Neural cell (in vitro differentiated cells): ENCODE measurements at regions not wholly inside any gene's neighbourhood (a gene's known extent, or its start where the extent isn't known, plus 50 kb on each side); places are given as distances from the start of the nearest gene placed in this dataset.

Experiments
- H2AFZ ChIP-seq: fragments of 200-600, 300-800 bp; sonication (generic), shearing (Covaris generic); 2 replicates; pipeline ENCODE4 v1.6.0; 2014; ENCODE audit warnings: low read depth, mild to moderate bottlenecking, antibody characterized with exemption, low read length, moderate library complexity
- H3F3A ChIP-seq: fragments of 200-600 bp; shearing (Covaris generic); 2 replicates; pipeline ENCODE4 v1.6.1; 2016; ENCODE audit warnings: mild to moderate bottlenecking, moderate library complexity, mixed read lengths, antibody characterized with exemption, low read length; ENCODE audit not compliant: insufficient read depth, poor library complexity, severe bottlenecking
- H3K27ac ChIP-seq: fragments of 200-600, 300-800 bp; sonication (generic), shearing (Covaris generic); 2 replicates; pipeline ENCODE4 v1.5.1; 2014; ENCODE audit warnings: mild to moderate bottlenecking, low read length, moderate library complexity
- H3K27me3 ChIP-seq: fragments of 300-800, 200-600 bp; sonication (generic), shearing (Covaris generic); 2 replicates; pipeline ENCODE4 v1.6.0; 2014; ENCODE audit warnings: mild to moderate bottlenecking, low read depth, low read length, moderate library complexity; ENCODE audit not compliant: insufficient read depth
- H3K36me3 ChIP-seq: fragments of 300-800, 200-600 bp; sonication (generic), shearing (Covaris generic); 2 replicates; pipeline ENCODE4 v1.5.1; 2014; ENCODE audit warnings: mild to moderate bottlenecking, antibody characterized with exemption, low read length, moderate library complexity; ENCODE audit not compliant: insufficient read depth
- H3K4me2 ChIP-seq: fragments of 300-800, 200-600 bp; sonication (generic), shearing (Covaris generic); 2 replicates; pipeline ENCODE4 v1.6.0; 2014; ENCODE audit warnings: mild to moderate bottlenecking, low read length
- H3K4me3 ChIP-seq: fragments of 300-800, 200-600 bp; sonication (generic), shearing (Covaris generic); 2 replicates; pipeline ENCODE4 v1.5.1; 2014; ENCODE audit warnings: mild to moderate bottlenecking, low read length, moderate library complexity
- H3K79me2 ChIP-seq: fragments of 200-600 bp; shearing (Covaris generic); replicated peaks from 2 replicates; pipeline ENCODE4 v1.6.0; 2014; ENCODE audit warnings: mild to moderate bottlenecking, low read length, moderate library complexity; ENCODE audit not compliant: insufficient read depth
- H3K9ac ChIP-seq: fragments of 300-800, 200-600 bp; sonication (generic), shearing (Covaris generic); 2 replicates; pipeline ENCODE4 v1.6.1; 2016; ENCODE audit warnings: mild to moderate bottlenecking, low read length, mixed read lengths
- H3K9me2 ChIP-seq: fragments of 200-600 bp; shearing (Covaris generic); 2 replicates; pipeline ENCODE4 v1.6.1; 2016; ENCODE audit warnings: mild to moderate bottlenecking, low read length, mixed read lengths; ENCODE audit not compliant: insufficient read depth
- H3K9me3 ChIP-seq: fragments of 200-600, 300-800 bp; sonication (generic), shearing (Covaris generic); 2 replicates; pipeline ENCODE4 v1.6.1; 2016; ENCODE audit warnings: mild to moderate bottlenecking, mixed run types, low read length, moderate library complexity, mixed read lengths
- H4K20me1 ChIP-seq: fragments of 200-600 bp; shearing (Covaris generic); 2 replicates; pipeline ENCODE4 v1.6.1; 2016; ENCODE audit warnings: mild to moderate bottlenecking, mixed run types; ENCODE audit not compliant: insufficient read depth
- CTCF ChIP-seq: fragments of 450-650 bp; IDR thresholded peaks from 2 replicates; pipeline ENCODE4 v1.5.1; 2014; ENCODE audit warnings: antibody characterized with exemption, mild to moderate bottlenecking, moderate library complexity; ENCODE audit not compliant: poor library complexity, severe bottlenecking
- EP300 ChIP-seq: fragments of 450-650 bp; conservative IDR thresholded peaks from 2 replicates; pipeline ENCODE4 v1.6.1; 2014; ENCODE audit warnings: antibody characterized with exemption, mild to moderate bottlenecking, moderate library complexity; ENCODE audit not compliant: poor library complexity, severe bottlenecking
- EZH2 ChIP-seq: fragments of 200-600, 300-800 bp; shearing (Covaris generic), sonication (generic); IDR thresholded peaks from 2 replicates; pipeline ENCODE4 v1.6.1; 2014; ENCODE audit warnings: antibody characterized with exemption, low read length, borderline replicate concordance, mild to moderate bottlenecking; ENCODE audit not compliant: insufficient read depth, poor library complexity, severe bottlenecking
- MXI1 ChIP-seq: fragments of 450-650 bp; conservative IDR thresholded peaks from 2 replicates; pipeline ENCODE4 v1.6.1; 2014; ENCODE audit warnings: antibody characterized with exemption, mild to moderate bottlenecking; ENCODE audit not compliant: poor library complexity, severe bottlenecking
- POLR2AphosphoS5 ChIP-seq: IDR thresholded peaks from 2 replicates; pipeline ENCODE4 v1.6.1; 2012
- RAD21 ChIP-seq: fragments of 450-650 bp; conservative IDR thresholded peaks from 2 replicates; pipeline ENCODE4 v1.6.1; 2014; ENCODE audit warnings: antibody characterized with exemption, mild to moderate bottlenecking, moderate library complexity
- REST ChIP-seq: IDR thresholded peaks from 2 replicates; pipeline ENCODE4 v1.6.1; 2012; ENCODE audit warnings: borderline replicate concordance
- SMC3 ChIP-seq: fragments of 450-650 bp; conservative IDR thresholded peaks from 2 replicates; pipeline ENCODE4 v1.6.1; 2014; ENCODE audit warnings: antibody characterized with exemption, mild to moderate bottlenecking, moderate library complexity; ENCODE audit not compliant: poor library complexity
- TAF1 ChIP-seq: IDR thresholded peaks from 2 replicates; pipeline ENCODE4 v1.6.1; 2012; ENCODE audit warnings: low read depth

GRCh38 chr6:43934183-43934802, 164.3 kb downstream of the VEGFA start:
- H3K27ac ChIP-seq, result no peak overlapping the region
- H2AFZ ChIP-seq, result no peak overlapping the region
- H3K9me3 ChIP-seq, result no peaks in the 10 kb centered on the region
- no peaks in the 10 kb centered on the region for H4K20me1 ChIP-seq
- no peak overlapping the region for H3K4me3 ChIP-seq
- no peaks in the 10 kb centered on the region for H3K79me2 ChIP-seq
- H3K27me3 ChIP-seq, result no peaks in the 10 kb centered on the region
- no peaks in the 10 kb centered on the region for H3F3A ChIP-seq
- H3K4me2 ChIP-seq, result no peak overlapping the region
- TF ChIP-seq CTCF (no peak), EP300 (no peak), SMC3 (no peak), TAF1 (no peak), POLR2AphosphoS5 (no peak), EZH2 (no peak), MXI1 (no peak), REST (no peak), RAD21 (no peak)
- H3K36me3 ChIP-seq, result no peaks in the 10 kb centered on the region
- no peaks in the 10 kb centered on the region for H3K9me2 ChIP-seq
- H3K9ac ChIP-seq, result no peak overlapping the region

- H3K9me2 ChIP-seq, result no peaks in the 10 kb centered on the region
- H3K9ac ChIP-seq, result no peak overlapping the region
- H3K27ac ChIP-seq, result no peak overlapping the region
- H3K36me3 ChIP-seq, result no peaks in the 10 kb centered on the region
- H3K27me3 ChIP-seq, result no peaks in the 10 kb centered on the region
- no peak overlapping the region for H3K4me2 ChIP-seq
- no peaks in the 10 kb centered on the region for H3K9me3 ChIP-seq
- H3K79me2 ChIP-seq, result no peaks in the 10 kb centered on the region
- no peak overlapping the region for H2AFZ ChIP-seq
- no peaks in the 10 kb centered on the region for H3F3A ChIP-seq
- H4K20me1 ChIP-seq, result no peaks in the 10 kb centered on the region
- H3K4me3 ChIP-seq, result no peak overlapping the region
- TF ChIP-seq POLR2AphosphoS5 (peak; percentile 27), EP300 (peak; percentile 21), CTCF (no peak)
Observed at GRCh38 chr6:43933148-43933885, 163.3 kb downstream of the VEGFA start.
